ENCODE measurements at regions not wholly inside any gene's neighbourhood (a gene's known extent, or its start where the extent isn't known, plus 50 kb on each side); places are given as distances from the start of the nearest gene placed in this dataset.

GRCh38 chr4:151829309-151829708 is 68.5 kb upstream of the GATB start:
- DNase-seq = no peak

- no peak for DNase-seq
Observed at GRCh38 chr4:151824656-151825055, 63.8 kb upstream of the GATB start.

- DNase-seq = no peak
Observed at GRCh38 chr4:151822331-151822730, 61.5 kb upstream of the GATB start.

GRCh38 chr4:151820004-151820403 is 59.2 kb upstream of the GATB start:
- no peak for DNase-seq

DNA sequence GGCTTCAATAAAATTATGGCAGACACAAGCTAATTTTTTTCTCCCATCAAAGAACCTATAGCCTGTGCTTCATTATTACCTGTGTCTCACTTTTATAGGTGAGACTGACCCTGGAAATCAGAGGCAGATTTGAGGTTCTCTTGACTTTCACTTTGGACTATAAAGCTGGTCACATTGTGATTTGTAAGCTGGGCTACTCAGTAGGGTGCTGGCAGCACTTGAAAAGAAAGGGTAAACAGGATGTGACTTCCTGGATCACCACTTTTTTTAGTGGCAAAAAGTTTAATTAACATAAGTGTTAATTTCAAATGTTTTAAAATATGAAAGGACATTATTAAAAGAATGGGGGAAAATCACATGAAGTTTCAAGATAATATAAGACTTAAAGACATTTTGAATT is 50.6 kb upstream of the GATB start:
- no peak for DNase-seq

All from MV-4-11 (cell line).